ENCODE measurements at regions not wholly inside any gene's neighbourhood (a gene's known extent, or its start where the extent isn't known, plus 50 kb on each side); places are given as distances from the start of the nearest gene placed in this dataset.

- 87% methylated on average over 6 of the region's 6 CpGs; no CpG with 5 or more reads in 1 of the 2 experiments for WGBS, 2 experiments (ENCODE audit: extremely low coverage in 1 of 2, insufficient coverage in 1 of 2, insufficient read length in 1 of 2, insufficient replicate concordance in 2 of 2, low coverage in 1 of 2, low lambda C conversion rate in 2 of 2, missing lambda C conversion rate in 1 of 2)
- H2AFZ ChIP-seq (ENCODE audit: low read length) = no peak overlapping the region
- H3K23me2 ChIP-seq (ENCODE audit: low read depth, low read length) = no peaks in the 10 kb centered on the region
Measured at GRCh38 chr15:79592126-79592525, 160.0 kb downstream of the MINAR1 start.

More at GRCh38 chr15:79592126-79592525, 160.0 kb downstream of the MINAR1 start:
- Histone ChIP-seq H3K4ac (replicated peaks; ENCODE audit: insufficient read length, low read depth, low read length) (no peak overlapping the region), H2BK5ac (ENCODE audit: low read depth, low read length) (no peak overlapping the region), H2AK5ac (ENCODE audit: low read depth, low read length) (no peak overlapping the region), H3K27me3 (replicated peaks in 1 of 4; ENCODE audit: control insufficient read depth in 3 of 4, extremely low read depth in 1 of 4, insufficient read depth in 3 of 4, low read length in 3 of 4) (no peaks in the 10 kb centered on the region; a peak in 1 of 7 replicates), H3K9ac (replicated peaks in 1 of 4; ENCODE audit: extremely low read depth in 1 of 4, low read depth in 3 of 4, low read length in 3 of 4) (no peak overlapping the region), H3K23ac (ENCODE audit: insufficient read length) (no peak overlapping the region), H2BK20ac (ENCODE audit: low read length) (no peak overlapping the region), H3K14ac (ENCODE audit: insufficient read length) (no peak overlapping the region), H4K8ac (ENCODE audit: extremely low read depth, insufficient read depth, low read length) (no peak overlapping the region), H4K20me1 (replicated peaks in 1 of 2; ENCODE audit: control insufficient read depth in 1 of 2, insufficient read depth in 2 of 2, low read length in 2 of 2) (no peaks in the 10 kb centered on the region), H2BK12ac (ENCODE audit: low read depth, low read length) (no peak overlapping the region), H3K9me3 (ENCODE audit: insufficient read depth in 2 of 2, low read depth in 1 of 2, low read length in 1 of 2) (no peaks in the 10 kb centered on the region), H3K79me2 (ENCODE audit: control insufficient read depth in 1 of 2, insufficient read depth in 2 of 2, low read length in 2 of 2) (no peaks in the 10 kb centered on the region), H3K79me1 (ENCODE audit: low read depth, low read length) (no peaks in the 10 kb centered on the region), H3K4me3 (ENCODE audit: extremely low read depth in 1 of 4, insufficient read depth in 2 of 4, low read depth in 3 of 4, low read length in 4 of 4) (no peak overlapping the region), H2BK15ac (ENCODE audit: low read length) (no peak overlapping the region), H4K91ac (replicated peaks; ENCODE audit: insufficient read length, low read length) (no peak overlapping the region), H3K18ac (ENCODE audit: extremely low read depth, low read length) (no peak overlapping the region), H4K5ac (ENCODE audit: insufficient read length, low read depth, low read length) (no peak overlapping the region), H3K36me3 (ENCODE audit: control insufficient read depth in 2 of 4, insufficient read depth in 4 of 4, low read length in 3 of 4) (no peaks in the 10 kb centered on the region), H3K4me2 (ENCODE audit: insufficient read depth in 1 of 2, low read depth in 2 of 2, low read length in 2 of 2) (no peak overlapping the region), H3K4me1 (replicated peaks in 1 of 4; ENCODE audit: control insufficient read depth in 3 of 4, insufficient read depth in 4 of 4, low read length in 3 of 4) (no peaks in the 10 kb centered on the region), H3K27ac (ENCODE audit: low read depth, low read length) (no peak overlapping the region), H3K56ac (replicated peaks; ENCODE audit: insufficient read length, low read depth, low read length) (no peak overlapping the region), H2BK120ac (replicated peaks; ENCODE audit: low read depth, low read length) (no peak overlapping the region)
- ChIA-PET POLR2A (ENCODE audit: partially characterized antibody) (interaction anchor here (1.0 kb wide), 1 partner anchor 161 kb away, joined by 3 read pairs; no protein-coding TSS in a partner anchor), CTCF (ENCODE audit: partially characterized antibody) (interaction anchor here (0.6 to 10.2 kb wide), 23 partner anchors 8 to 357 kb away, joined by 3 to 137 read pairs (median 5); partner anchors contain the start of gene MINAR1)
- FAIRE-seq (no peak), DNase-seq (ENCODE audit: low read depth in 1 of 2, low spot score in 2 of 2) (no peak)
- TF ChIP-seq RXRA (IDR thresholded peaks at IDR 0.05; ENCODE audit: insufficient read depth, low read depth, low read length) (no peak), JUND (IDR thresholded peaks at IDR 0.05; ENCODE audit: low read length) (no peak), TAF1 (IDR thresholded peaks at IDR 0.05; ENCODE audit: low read depth, low read length) (no peak)

Data from H1 (cell line).